ENCODE measurements at regions not wholly inside any gene's neighbourhood (a gene's known extent, or its start where the extent isn't known, plus 50 kb on each side); places are given as distances from the start of the nearest gene placed in this dataset.

GRCh38 chr4:170657761-170658160 is 568.0 kb upstream of the AADAT start:
- H3K27ac ChIP-seq = no peak overlapping the region
- no peak for TF ChIP-seq CTCF (conservative IDR thresholded peaks at IDR 0.05)

- no peak for TF ChIP-seq CTCF (conservative IDR thresholded peaks at IDR 0.05)
- H3K27ac ChIP-seq = no peak overlapping the region
These were observed 566.8 kb upstream of the AADAT start for GRCh38 chr4:170656506-170656905.

GRCh38 chr4:170652571-170652970 is 562.8 kb upstream of the AADAT start:
- H3K27ac ChIP-seq = no peak overlapping the region
- no peak for TF ChIP-seq CTCF (conservative IDR thresholded peaks at IDR 0.05)

- H3K27ac ChIP-seq = no peak overlapping the region
- no peak for TF ChIP-seq CTCF (conservative IDR thresholded peaks at IDR 0.05)
These were observed 562.0 kb upstream of the AADAT start for GRCh38 chr4:170651786-170652185.

- no peak overlapping the region for H3K27ac ChIP-seq
- no peak for TF ChIP-seq CTCF (conservative IDR thresholded peaks at IDR 0.05)
These were observed 537.7 kb upstream of the AADAT start for GRCh38 chr4:170627418-170627817.

GRCh38 chr4:170623899-170624298 is 534.1 kb upstream of the AADAT start:
- no peak overlapping the region for H3K27ac ChIP-seq
- TF ChIP-seq CTCF (conservative IDR thresholded peaks at IDR 0.05) = peak; percentile 76

- no peak for TF ChIP-seq CTCF (conservative IDR thresholded peaks at IDR 0.05)
- no peak overlapping the region for H3K27ac ChIP-seq
These were observed 520.7 kb upstream of the AADAT start for GRCh38 chr4:170610434-170610833.

GRCh38 chr4:170599894-170600293 is 510.1 kb upstream of the AADAT start:
- TF ChIP-seq CTCF (conservative IDR thresholded peaks at IDR 0.05) = no peak
- no peak overlapping the region for H3K27ac ChIP-seq
